ENCODE measurements at regions not wholly inside any gene's neighbourhood (a gene's known extent, or its start where the extent isn't known, plus 50 kb on each side); places are given as distances from the start of the nearest gene placed in this dataset.

DNA sequence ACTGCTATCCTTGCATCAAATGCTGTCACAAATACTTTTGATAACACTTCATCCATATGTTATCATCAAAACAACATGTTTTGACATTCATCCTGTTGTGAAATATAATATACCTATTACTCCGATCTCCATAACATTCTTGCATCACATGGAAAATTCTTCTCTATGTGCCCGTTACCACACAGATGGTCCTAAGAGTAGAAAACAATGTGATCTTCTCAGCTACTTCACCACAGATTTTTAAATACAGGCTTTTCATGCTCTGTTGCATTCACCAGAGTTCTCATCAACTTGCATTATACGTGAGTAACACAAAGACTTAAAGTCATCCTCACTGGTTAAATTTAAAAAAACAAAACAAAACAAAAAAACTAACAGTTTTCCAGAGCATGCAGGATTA lies 1603.3 kb upstream of the ZEB2 start:
- Histone ChIP-seq H3K27me3 (no peaks in the 10 kb centered on the region), H3K36me3 (no peaks in the 10 kb centered on the region), H3K27ac (no peak overlapping the region), H3K4me3 (no peak overlapping the region), H3K9me3 (no peaks in the 10 kb centered on the region), H3K4me1 (no peaks in the 10 kb centered on the region)
- DNase-seq (ENCODE audit: low spot score in 2 of 2) = no peak
- 87% methylated on average over 3 of the region's 3 CpGs for WGBS
- TF ChIP-seq EP300 (IDR thresholded peaks at IDR 0.05) (no peak), POLR2AphosphoS5 (IDR thresholded peaks at IDR 0.05) (no peak)
- TF ChIP-seq, protein P1, sequence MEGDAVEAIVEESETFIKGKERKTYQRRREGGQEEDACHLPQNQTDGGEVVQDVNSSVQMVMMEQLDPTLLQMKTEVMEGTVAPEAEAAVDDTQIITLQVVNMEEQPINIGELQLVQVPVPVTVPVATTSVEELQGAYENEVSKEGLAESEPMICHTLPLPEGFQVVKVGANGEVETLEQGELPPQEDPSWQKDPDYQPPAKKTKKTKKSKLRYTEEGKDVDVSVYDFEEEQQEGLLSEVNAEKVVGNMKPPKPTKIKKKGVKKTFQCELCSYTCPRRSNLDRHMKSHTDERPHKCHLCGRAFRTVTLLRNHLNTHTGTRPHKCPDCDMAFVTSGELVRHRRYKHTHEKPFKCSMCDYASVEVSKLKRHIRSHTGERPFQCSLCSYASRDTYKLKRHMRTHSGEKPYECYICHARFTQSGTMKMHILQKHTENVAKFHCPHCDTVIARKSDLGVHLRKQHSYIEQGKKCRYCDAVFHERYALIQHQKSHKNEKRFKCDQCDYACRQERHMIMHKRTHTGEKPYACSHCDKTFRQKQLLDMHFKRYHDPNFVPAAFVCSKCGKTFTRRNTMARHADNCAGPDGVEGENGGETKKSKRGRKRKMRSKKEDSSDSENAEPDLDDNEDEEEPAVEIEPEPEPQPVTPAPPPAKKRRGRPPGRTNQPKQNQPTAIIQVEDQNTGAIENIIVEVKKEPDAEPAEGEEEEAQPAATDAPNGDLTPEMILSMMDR (IDR thresholded peaks at IDR 0.05) = no peak

DNA sequence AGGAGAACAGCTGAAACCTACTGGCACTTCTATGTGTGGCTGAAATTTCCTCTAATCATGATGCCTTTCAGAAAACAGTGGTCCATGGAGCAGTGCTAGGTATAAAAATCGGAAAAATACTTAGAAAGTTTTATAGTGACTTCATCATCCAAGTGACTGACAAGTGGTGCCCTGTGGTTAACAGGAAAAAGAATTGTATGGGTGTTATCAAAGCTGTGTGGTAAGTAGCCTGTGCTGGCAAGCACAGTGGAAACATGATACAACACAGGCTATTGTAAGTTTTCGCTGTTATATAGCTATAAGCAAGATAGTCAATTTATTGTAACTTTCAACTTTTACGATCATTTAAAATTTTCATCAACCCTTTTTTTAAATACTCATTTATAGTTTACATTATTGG lies 1599.7 kb upstream of the ZEB2 start:
- no peaks in the 10 kb centered on the region for H3K36me3 ChIP-seq

DNA sequence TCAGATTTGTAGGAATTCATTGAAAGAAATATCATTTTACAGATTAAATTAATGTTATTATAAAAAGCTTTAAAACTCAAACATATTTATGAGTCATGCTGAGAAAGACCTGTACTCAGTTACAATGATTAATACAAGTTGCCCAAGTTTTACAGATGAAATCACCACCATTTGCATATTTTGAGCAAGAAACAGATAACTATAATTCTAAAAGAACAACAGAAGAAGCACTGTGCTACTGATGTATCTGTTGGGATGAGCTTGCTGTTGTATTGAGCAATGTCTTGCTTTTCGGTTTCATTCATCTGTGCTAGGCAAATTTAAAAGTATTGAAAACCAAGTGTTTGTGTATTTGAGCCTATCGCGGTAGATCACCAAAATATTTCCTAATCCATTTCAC lies 1589.1 kb upstream of the ZEB2 start:
- DNase-seq (ENCODE audit: low spot score in 2 of 2) = no peak
- no peak overlapping the region for H3K4me3 ChIP-seq
- no CpG with 5 or more reads among the region's 3 CpGs for WGBS
- TF ChIP-seq, protein P1 (IDR thresholded peaks at IDR 0.05) = no peak
- TF ChIP-seq POLR2AphosphoS5 (IDR thresholded peaks at IDR 0.05) (no peak), POLR2A (IDR thresholded peaks at IDR 0.05) (no peak), EP300 (IDR thresholded peaks at IDR 0.05) (no peak)
- no peaks in the 10 kb centered on the region for H3K27me3 ChIP-seq
- H3K27ac ChIP-seq = no peak overlapping the region
- H3K36me3 ChIP-seq = no peaks in the 10 kb centered on the region
- no peaks in the 10 kb centered on the region for H3K9me3 ChIP-seq
- H3K4me1 ChIP-seq = no peaks in the 10 kb centered on the region

More for the DNA sequence above, 1599.7 kb upstream of the ZEB2 start:
- no peak for TF ChIP-seq POLR2AphosphoS5 (IDR thresholded peaks at IDR 0.05)
- TF ChIP-seq, protein P1 (IDR thresholded peaks at IDR 0.05) = no peak
- TF ChIP-seq EP300 (IDR thresholded peaks at IDR 0.05) = no peak
- TF ChIP-seq POLR2A (IDR thresholded peaks at IDR 0.05) = no peak
- Histone ChIP-seq H3K27me3 (no peaks in the 10 kb centered on the region), H3K4me3 (no peak overlapping the region), H3K9me3 (no peaks in the 10 kb centered on the region), H3K27ac (no peak overlapping the region), H3K4me1 (no peaks in the 10 kb centered on the region)
- WGBS = 79% methylated on average over 3 of the region's 3 CpGs
- DNase-seq (ENCODE audit: low spot score in 2 of 2) = no peak

DNA sequence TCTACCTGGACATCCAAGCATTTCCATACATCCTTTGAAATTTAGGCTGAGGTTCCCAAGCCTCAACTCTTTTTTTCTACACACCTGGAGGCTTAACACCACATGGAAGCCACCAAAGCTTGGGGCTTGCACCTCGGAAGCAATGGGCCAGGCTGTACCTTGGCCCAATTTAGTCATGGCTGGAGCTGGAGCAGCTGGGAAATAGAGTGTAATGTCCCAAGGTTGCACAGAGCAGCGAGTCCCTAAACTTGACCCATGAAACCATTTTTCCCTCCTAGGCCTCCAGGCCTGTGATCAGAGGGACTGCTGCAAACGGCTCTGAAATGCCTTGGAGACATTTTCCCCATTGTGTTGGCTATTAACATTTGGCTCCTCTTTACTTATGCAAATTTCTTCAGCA lies 1574.3 kb upstream of the ZEB2 start:
- Histone ChIP-seq H3K4me1 (no peaks in the 10 kb centered on the region), H3K9me3 (peaks cover 7% of the 10 kb centered on the region), H3K36me3 (no peaks in the 10 kb centered on the region), H3K4me3 (no peak overlapping the region), H3K27ac (no peak overlapping the region), H3K27me3 (no peaks in the 10 kb centered on the region)
- no peak for DNase-seq (ENCODE audit: low spot score in 2 of 2)
- TF ChIP-seq POLR2AphosphoS5 (IDR thresholded peaks at IDR 0.05) = no peak
- no peak for TF ChIP-seq EP300 (IDR thresholded peaks at IDR 0.05)
- TF ChIP-seq, protein P1 (IDR thresholded peaks at IDR 0.05) = no peak
- TF ChIP-seq POLR2A (IDR thresholded peaks at IDR 0.05) = no peak
- WGBS = 82% methylated on average over 3 of the region's 3 CpGs

DNA sequence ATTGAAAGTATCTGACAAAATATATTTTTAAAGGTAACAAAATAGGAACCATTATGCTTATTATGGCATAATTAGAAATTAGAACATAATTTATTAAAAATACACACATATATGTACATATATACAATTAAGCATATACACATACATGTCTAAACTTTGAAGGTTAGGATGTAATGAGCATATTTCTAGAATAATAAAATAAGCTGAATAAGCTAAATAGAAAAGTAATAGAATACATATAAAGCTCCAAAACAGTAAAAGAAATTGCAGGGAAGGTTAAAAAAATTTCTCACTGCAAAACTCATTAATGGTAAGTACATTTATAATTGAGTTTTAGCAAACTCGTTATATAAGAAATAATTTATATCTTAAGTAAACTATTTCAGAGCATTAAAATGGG lies 1561.5 kb upstream of the ZEB2 start:
- 76% methylated on average over 1 of the region's 1 CpG for WGBS
- H3K9me3 ChIP-seq = no peaks in the 10 kb centered on the region
- H3K36me3 ChIP-seq = no peaks in the 10 kb centered on the region
- no peaks in the 10 kb centered on the region for H3K27me3 ChIP-seq
- DNase-seq (ENCODE audit: low spot score in 2 of 2) = no peak
- TF ChIP-seq, protein P1 (IDR thresholded peaks at IDR 0.05) = no peak
- TF ChIP-seq POLR2AphosphoS5 (IDR thresholded peaks at IDR 0.05) (no peak), POLR2A (IDR thresholded peaks at IDR 0.05) (no peak), EP300 (IDR thresholded peaks at IDR 0.05) (no peak)
- no peak overlapping the region for H3K27ac ChIP-seq
- no peak overlapping the region for H3K4me3 ChIP-seq
- no peaks in the 10 kb centered on the region for H3K4me1 ChIP-seq

All from suprapubic skin (tissue), 4 donors.